ENCODE measurements at regions not wholly inside any gene's neighbourhood (a gene's known extent, or its start where the extent isn't known, plus 50 kb on each side); places are given as distances from the start of the nearest gene placed in this dataset.

DNA sequence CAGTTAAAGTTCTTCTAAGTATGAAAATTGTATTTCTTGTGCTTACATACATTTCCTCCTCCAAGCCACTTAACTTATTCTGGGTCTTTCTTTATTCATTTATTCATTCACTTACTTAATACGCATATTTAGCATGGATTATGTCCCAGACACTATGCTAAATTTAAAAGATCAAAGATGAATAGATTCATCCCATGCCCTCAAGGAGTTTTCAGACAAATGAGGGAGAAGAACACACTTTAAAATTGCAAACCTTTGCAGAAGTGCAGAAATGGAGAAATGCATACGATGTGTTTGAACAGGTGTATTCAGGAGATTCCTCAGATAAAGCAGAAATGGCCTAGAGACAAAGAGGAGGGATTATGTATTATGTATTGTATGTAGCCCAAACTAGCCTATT lies 298.7 kb upstream of the SOX11 start:
- TF ChIP-seq, protein P1, sequence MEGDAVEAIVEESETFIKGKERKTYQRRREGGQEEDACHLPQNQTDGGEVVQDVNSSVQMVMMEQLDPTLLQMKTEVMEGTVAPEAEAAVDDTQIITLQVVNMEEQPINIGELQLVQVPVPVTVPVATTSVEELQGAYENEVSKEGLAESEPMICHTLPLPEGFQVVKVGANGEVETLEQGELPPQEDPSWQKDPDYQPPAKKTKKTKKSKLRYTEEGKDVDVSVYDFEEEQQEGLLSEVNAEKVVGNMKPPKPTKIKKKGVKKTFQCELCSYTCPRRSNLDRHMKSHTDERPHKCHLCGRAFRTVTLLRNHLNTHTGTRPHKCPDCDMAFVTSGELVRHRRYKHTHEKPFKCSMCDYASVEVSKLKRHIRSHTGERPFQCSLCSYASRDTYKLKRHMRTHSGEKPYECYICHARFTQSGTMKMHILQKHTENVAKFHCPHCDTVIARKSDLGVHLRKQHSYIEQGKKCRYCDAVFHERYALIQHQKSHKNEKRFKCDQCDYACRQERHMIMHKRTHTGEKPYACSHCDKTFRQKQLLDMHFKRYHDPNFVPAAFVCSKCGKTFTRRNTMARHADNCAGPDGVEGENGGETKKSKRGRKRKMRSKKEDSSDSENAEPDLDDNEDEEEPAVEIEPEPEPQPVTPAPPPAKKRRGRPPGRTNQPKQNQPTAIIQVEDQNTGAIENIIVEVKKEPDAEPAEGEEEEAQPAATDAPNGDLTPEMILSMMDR (IDR thresholded peaks at IDR 0.05; ENCODE audit: low read depth, low read length) = no peak
- no peak for TF ChIP-seq EZH2phosphoT487 (IDR thresholded peaks at IDR 0.05; ENCODE audit: low read depth)

Measured in OCI-LY3 (cell line).